GM12872 (cell line): ENCODE measurements at regions not wholly inside any gene's neighbourhood (a gene's known extent, or its start where the extent isn't known, plus 50 kb on each side); places are given as distances from the start of the nearest gene placed in this dataset.

Source experiments
- TF ChIP-seq, protein P1 (sequence below): IDR thresholded peaks from 3 replicates; pipeline ENCODE4 v1.5.1; 2011; ENCODE audit warnings: low read depth, mild to moderate bottlenecking, low read length, moderate library complexity; ENCODE audit not compliant: insufficient read depth

- TF ChIP-seq, protein P1, sequence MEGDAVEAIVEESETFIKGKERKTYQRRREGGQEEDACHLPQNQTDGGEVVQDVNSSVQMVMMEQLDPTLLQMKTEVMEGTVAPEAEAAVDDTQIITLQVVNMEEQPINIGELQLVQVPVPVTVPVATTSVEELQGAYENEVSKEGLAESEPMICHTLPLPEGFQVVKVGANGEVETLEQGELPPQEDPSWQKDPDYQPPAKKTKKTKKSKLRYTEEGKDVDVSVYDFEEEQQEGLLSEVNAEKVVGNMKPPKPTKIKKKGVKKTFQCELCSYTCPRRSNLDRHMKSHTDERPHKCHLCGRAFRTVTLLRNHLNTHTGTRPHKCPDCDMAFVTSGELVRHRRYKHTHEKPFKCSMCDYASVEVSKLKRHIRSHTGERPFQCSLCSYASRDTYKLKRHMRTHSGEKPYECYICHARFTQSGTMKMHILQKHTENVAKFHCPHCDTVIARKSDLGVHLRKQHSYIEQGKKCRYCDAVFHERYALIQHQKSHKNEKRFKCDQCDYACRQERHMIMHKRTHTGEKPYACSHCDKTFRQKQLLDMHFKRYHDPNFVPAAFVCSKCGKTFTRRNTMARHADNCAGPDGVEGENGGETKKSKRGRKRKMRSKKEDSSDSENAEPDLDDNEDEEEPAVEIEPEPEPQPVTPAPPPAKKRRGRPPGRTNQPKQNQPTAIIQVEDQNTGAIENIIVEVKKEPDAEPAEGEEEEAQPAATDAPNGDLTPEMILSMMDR: no peak
Observed at GRCh38 chr16:64304396-64304795, 817.5 kb downstream of the CDH11 start.

DNA sequence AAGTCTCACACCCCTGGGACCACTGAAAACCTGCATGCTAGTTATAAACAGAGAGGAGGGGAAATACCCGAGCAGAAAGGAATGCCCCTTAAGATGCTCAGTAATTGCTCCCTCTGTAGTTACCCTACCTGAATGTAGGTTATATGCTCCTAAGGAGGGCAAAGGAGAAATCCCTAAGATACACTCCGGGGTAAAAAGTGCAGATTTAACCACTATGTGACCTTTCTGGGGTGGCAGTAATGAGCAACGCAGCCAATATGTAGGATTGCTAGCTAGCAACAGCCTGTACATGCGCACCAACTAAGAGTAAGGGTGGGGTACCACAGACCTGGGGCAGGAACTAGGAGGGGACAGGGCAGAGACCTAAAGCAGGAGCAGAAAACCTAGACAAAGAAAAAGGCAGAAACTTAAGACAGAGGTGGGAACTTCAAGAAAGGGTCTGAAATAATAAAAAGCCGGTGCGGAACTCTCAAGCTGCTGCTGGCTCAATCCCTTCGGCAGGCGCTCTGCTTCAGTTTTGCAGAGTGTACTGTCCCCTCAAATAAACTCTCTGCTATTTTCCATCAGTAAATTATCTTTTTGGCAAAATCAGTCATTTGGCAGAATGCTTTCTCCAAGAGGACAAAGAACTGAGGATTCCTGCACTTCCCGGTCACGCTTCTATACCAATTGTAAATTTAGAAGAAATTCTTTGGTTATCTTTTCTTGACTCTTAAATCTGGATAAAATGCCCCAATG, 823.8 kb downstream of the CDH11 start:
- TF ChIP-seq, protein P1: no peak

DNA sequence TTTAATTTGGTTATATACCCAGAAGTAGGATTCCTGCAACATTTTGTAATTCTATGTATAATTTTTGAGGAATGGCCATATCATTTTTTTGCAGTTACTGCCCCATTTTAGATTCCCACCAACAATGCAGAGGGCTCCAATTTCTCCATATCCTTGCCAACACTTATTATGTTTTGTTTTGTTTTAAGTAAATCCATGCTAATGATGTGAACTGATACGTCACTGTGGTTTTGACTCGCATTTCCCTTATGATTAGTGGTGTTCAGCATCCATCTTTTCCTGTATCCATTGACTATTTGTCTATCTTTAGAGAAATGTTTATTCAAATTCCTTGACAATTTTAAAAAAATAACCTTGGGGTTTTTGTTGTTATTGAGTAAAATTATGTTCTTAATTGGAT, 826.4 kb downstream of the CDH11 start:
- TF ChIP-seq, protein P1: no peak

GRCh38 chr16:64292953-64293352, 828.9 kb downstream of the CDH11 start:
- TF ChIP-seq, protein P1: no peak

DNA sequence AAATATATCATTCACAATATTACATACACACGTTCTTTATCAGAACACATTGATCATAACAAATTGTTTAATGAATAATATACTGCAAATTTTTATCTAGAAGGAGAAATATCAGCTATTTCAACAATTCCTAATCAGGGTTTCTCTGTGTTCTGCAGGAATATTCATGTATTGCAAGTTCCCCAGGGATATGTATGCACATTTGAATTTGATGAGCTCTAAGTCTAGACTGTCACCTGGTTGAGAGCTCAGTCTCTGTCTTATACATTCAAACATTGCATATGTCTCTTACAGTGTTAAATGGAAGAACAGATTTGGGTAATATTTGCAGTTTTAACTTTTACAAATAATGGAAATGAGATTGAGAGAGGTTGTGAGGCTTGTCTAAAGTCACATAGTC, 829.7 kb downstream of the CDH11 start:
- TF ChIP-seq, protein P1: no peak

- TF ChIP-seq, protein P1: no peak
Observed at GRCh38 chr16:64290461-64290860, 831.4 kb downstream of the CDH11 start.

DNA sequence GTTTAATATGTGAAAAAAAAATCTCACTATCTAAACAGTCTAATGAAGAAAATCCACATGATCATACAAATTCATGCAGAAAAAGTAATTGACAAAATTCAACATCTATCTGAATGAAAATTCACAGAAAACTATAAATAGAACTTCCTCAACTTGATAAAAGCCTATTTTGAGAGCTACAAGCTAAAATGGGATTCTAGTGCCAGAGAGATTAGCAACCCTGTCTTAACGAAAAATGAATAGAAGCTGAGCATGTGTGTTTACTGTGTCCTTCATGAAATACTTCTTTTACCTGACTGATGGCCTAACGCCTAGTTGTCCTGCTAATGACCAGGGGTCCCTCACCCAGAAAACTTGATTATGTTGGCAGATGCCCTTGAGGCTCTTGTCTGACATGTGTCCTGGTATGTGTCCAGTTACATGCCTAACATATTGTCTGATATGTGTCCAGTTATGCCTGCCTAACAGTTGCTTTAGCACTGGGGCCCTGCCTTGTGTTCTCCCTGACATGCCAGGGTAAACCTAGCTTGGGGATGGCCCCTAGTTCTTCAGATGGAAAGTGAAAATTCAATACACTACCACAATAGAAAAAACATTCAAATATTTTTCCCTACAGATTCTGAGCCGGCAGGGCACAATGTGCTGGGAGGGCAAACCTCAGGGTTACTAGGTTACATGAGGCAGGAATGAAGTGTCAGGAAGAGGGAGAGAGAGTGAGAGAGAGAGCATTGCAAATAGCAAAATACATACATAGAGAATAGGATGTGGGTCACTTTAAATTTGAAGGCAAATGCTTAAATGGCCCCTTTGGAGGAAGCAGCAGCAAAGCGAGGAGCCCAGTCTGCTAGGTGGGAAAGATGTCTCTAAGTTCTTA, 834.0 kb downstream of the CDH11 start:
- TF ChIP-seq, protein P1: no peak
